IMR-90 (cell line): ENCODE measurements at regions not wholly inside any gene's neighbourhood (a gene's known extent, or its start where the extent isn't known, plus 50 kb on each side); places are given as distances from the start of the nearest gene placed in this dataset.

Source experiments
- ATAC-seq: fragments of 200-7000 bp; cut with Tn5 transposase; 2 replicates; pipeline ENCODE4 v1.9.1; 2020; ENCODE audit warnings: low read depth, mild to moderate bottlenecking, moderate library complexity
- BruUV-seq: library from RNA; stranded (reverse); fragments of 400-500 nt; replicated peaks from 2 replicates; lab custom pipeline; 2021; lab: Mats Ljungman, UMichigan
- CTCF ChIA-PET: fragments of 300-600 bp; formaldehyde crosslinking; extraction: SDS; loops from one replicate; lab custom pipeline; 2021; ENCODE audit warnings: antibody characterized with exemption; lab: Yijun Ruan, JAX
- POLR2A ChIA-PET: fragments of 300-600 bp; sonication (Branson Sonifier 250); formaldehyde crosslinking; loops from one replicate; lab custom pipeline; 2022; ENCODE audit warnings: antibody characterized with exemption; ENCODE audit not compliant: unreplicated experiment; lab: Charles Lee
- DNase-seq: peaks from one replicate; pipeline ENCODE4 v3.0.0; 2013
- H2AFZ ChIP-seq: replicated peaks from 2 replicates; pipeline ENCODE3; 2013; ENCODE audit warnings: low read length, mild to moderate bottlenecking; ENCODE audit not compliant: poor library complexity
- H2AK5ac ChIP-seq: 2 replicates; pipeline ENCODE4 v1.6.1; 2013; ENCODE audit warnings: low read depth, low read length, inconsistent platforms
- H2AK9ac ChIP-seq: replicated peaks from 2 replicates; pipeline ENCODE3; 2013; ENCODE audit warnings: mild to moderate bottlenecking, low read depth, low read length, moderate library complexity; ENCODE audit not compliant: poor library complexity
- H2BK120ac ChIP-seq: 2 replicates; pipeline ENCODE4 v1.6.1; 2013; ENCODE audit warnings: low read depth, low read length, inconsistent platforms
- H2BK15ac ChIP-seq: 3 replicates; pipeline ENCODE4 v1.6.1; 2013; ENCODE audit warnings: low read depth, low read length, inconsistent platforms
- H2BK20ac ChIP-seq: 2 replicates; pipeline ENCODE4 v1.6.1; 2013; ENCODE audit warnings: low read depth, mild to moderate bottlenecking, inconsistent platforms, low read length, moderate library complexity
- H2BK5ac ChIP-seq: 2 replicates; pipeline ENCODE4 v1.6.1; 2013; ENCODE audit warnings: mild to moderate bottlenecking, low read depth, low read length, inconsistent platforms; ENCODE audit not compliant: poor library complexity, severe bottlenecking
- H3K14ac ChIP-seq: replicated peaks from 2 replicates; pipeline ENCODE4 v1.6.1; 2013; ENCODE audit warnings: low read depth, low read length, inconsistent platforms
- H3K18ac ChIP-seq: 2 replicates; pipeline ENCODE4 v1.6.1; 2013; ENCODE audit warnings: low read depth, low read length, control low read depth
- H3K23ac ChIP-seq: 2 replicates; pipeline ENCODE4 v1.6.1; 2013; ENCODE audit warnings: low read depth, low read length, inconsistent platforms
- H3K27ac ChIP-seq: 2 replicates; pipeline ENCODE4 v1.5.1; 2013; ENCODE audit warnings: mild to moderate bottlenecking, control low read depth, low read length; ENCODE audit not compliant: insufficient read depth
- H3K27me3 ChIP-seq: 2 replicates; pipeline ENCODE4 v1.6.1; 2013; ENCODE audit warnings: low read length; ENCODE audit not compliant: control insufficient read depth, insufficient read depth
- H3K36me3 ChIP-seq: 2 replicates; pipeline ENCODE4 v1.6.1; 2013; ENCODE audit warnings: low read length, mixed read lengths; ENCODE audit not compliant: control insufficient read depth, insufficient read depth
- H3K4ac ChIP-seq: 2 replicates; pipeline ENCODE4 v1.6.1; 2013; ENCODE audit warnings: low read depth, low read length, inconsistent platforms
- H3K4me1 ChIP-seq: 2 replicates; pipeline ENCODE4 v1.6.1; 2013; ENCODE audit warnings: low read length, mixed read lengths; ENCODE audit not compliant: control insufficient read depth, insufficient read depth
- H3K4me2 ChIP-seq: 2 replicates; pipeline ENCODE4 v1.6.1; 2013; ENCODE audit warnings: low read depth, mild to moderate bottlenecking, control low read depth, low read length, moderate library complexity
- H3K4me3 ChIP-seq: 2 replicates; pipeline ENCODE4 v1.5.1; 2013; ENCODE audit warnings: low read depth, mild to moderate bottlenecking, control low read depth, low read length, moderate library complexity; ENCODE audit not compliant: insufficient read depth
- H3K56ac ChIP-seq: 2 replicates; pipeline ENCODE4 v1.6.1; 2013; ENCODE audit warnings: low read length, inconsistent platforms; ENCODE audit not compliant: insufficient read depth; ENCODE audit errors: extremely low read depth
- H3K79me1 ChIP-seq, 2 experiments: 2 replicates each; pipeline ENCODE4 v1.6.1; 2013; ENCODE audit warnings: low read length in 2 of 2, inconsistent platforms in 1 of 2, low read depth in 1 of 2
- H3K9ac ChIP-seq: 2 replicates; pipeline ENCODE4 v1.6.1; 2013; ENCODE audit warnings: low read depth, low read length, control low read depth
- H3K9me1 ChIP-seq: 2 replicates; pipeline ENCODE4 v1.6.1; 2013; ENCODE audit warnings: low read length, inconsistent platforms; ENCODE audit not compliant: insufficient read depth
- H3K9me3 ChIP-seq: 2 replicates; pipeline ENCODE4 v1.6.1; 2013; ENCODE audit warnings: low read length; ENCODE audit not compliant: control insufficient read depth, insufficient read depth
- H4K20me1 ChIP-seq: 2 replicates; pipeline ENCODE4 v1.6.1; 2013; ENCODE audit warnings: low read length, inconsistent platforms; ENCODE audit not compliant: insufficient read depth
- H4K5ac ChIP-seq: 2 replicates; pipeline ENCODE4 v1.6.1; 2013; ENCODE audit warnings: mild to moderate bottlenecking, low read depth, low read length, control low read depth
- H4K8ac ChIP-seq, 2 experiments: 2 replicates each; pipeline ENCODE4 v1.6.1; 2013; ENCODE audit warnings: low read depth in 2 of 2, low read length in 2 of 2, control low read depth in 1 of 2, inconsistent platforms in 1 of 2
- H4K91ac ChIP-seq: 2 replicates; pipeline ENCODE4 v1.6.1; 2013; ENCODE audit warnings: low read depth, low read length, inconsistent platforms; ENCODE audit not compliant: insufficient read depth
- BHLHE40 ChIP-seq: fragments of 150-350 bp; IDR thresholded peaks from 2 replicates; pipeline ENCODE4 v1.6.1; 2016; ENCODE audit warnings: mild to moderate bottlenecking, low read depth, low read length
- CEBPB ChIP-seq: IDR thresholded peaks from 2 replicates; pipeline ENCODE4 v1.6.1; 2012; ENCODE audit warnings: low read depth, low read length, improper control_type of control experiment
- CHD1 ChIP-seq: IDR thresholded peaks from 2 replicates; pipeline ENCODE4 v1.6.1; 2012; ENCODE audit warnings: low read depth, low read length, improper control_type of control experiment
- CTCF ChIP-seq: conservative IDR thresholded peaks from 2 replicates; pipeline ENCODE4 v1.5.1; 2012; ENCODE audit warnings: mild to moderate bottlenecking, low read depth, low read length, improper control_type of control experiment
- ELK1 ChIP-seq: fragments of 150-350 bp; IDR thresholded peaks from 2 replicates; pipeline ENCODE4 v1.6.1; 2016; ENCODE audit warnings: low read depth, mild to moderate bottlenecking, low read length, moderate library complexity, borderline replicate concordance
- MAFK ChIP-seq: IDR thresholded peaks from 2 replicates; pipeline ENCODE4 v1.6.1; 2012; ENCODE audit warnings: low read depth, low read length, improper control_type of control experiment
- MAZ ChIP-seq: IDR thresholded peaks from 2 replicates; pipeline ENCODE4 v1.6.1; 2012; ENCODE audit warnings: low read depth, mild to moderate bottlenecking, low read length, improper control_type of control experiment, moderate library complexity, borderline replicate concordance
- MXI1 ChIP-seq: IDR thresholded peaks from 2 replicates; pipeline ENCODE4 v1.6.1; 2012; ENCODE audit warnings: low read depth, mild to moderate bottlenecking, low read length, moderate library complexity, borderline replicate concordance
- NFE2L2 ChIP-seq: fragments of 150-350 bp; IDR thresholded peaks from 2 replicates; pipeline ENCODE4 v1.6.1; 2016; ENCODE audit warnings: low read depth, mild to moderate bottlenecking, low read length
- POLR2A ChIP-seq: IDR thresholded peaks from 2 replicates; pipeline ENCODE4 v1.6.1; 2012; ENCODE audit warnings: mild to moderate bottlenecking, low read depth, low read length
- RAD21 ChIP-seq: IDR thresholded peaks from 2 replicates; pipeline ENCODE4 v1.6.1; 2012; ENCODE audit warnings: low read length, improper control_type of control experiment
- RFX5 ChIP-seq: IDR thresholded peaks from 2 replicates; pipeline ENCODE4 v1.8.0; 2012; ENCODE audit warnings: low read depth, mild to moderate bottlenecking, low read length, moderate library complexity
- SMC3 ChIP-seq: fragments of 150-350 bp; IDR thresholded peaks from 2 replicates; pipeline ENCODE4 v1.6.1; 2016; ENCODE audit warnings: low read depth, mild to moderate bottlenecking, antibody characterized with exemption, low read length, moderate library complexity
- USF2 ChIP-seq: fragments of 150-350 bp; IDR thresholded peaks from 2 replicates; pipeline ENCODE4 v1.6.1; 2017; ENCODE audit warnings: mild to moderate bottlenecking, antibody characterized with exemption, low read length, low read depth
- WGBS, 2 experiments: methylation state at CpG; one replicate each; pipeline versions ENCODE4 v1.1.5 to v1.1.7; 2013; ENCODE audit warnings: missing lambda C conversion rate in 2 of 2; ENCODE audit not compliant: insufficient read length in 1 of 2; ENCODE audit errors: extremely low coverage in 2 of 2; 5-methylcytosine and 5-hydroxymethylcytosine counted together
- dilution Hi-C: fragments of 300-500 bp; cut with HindIII; formaldehyde crosslinking; loops from one replicate; pipeline ENCODE4 v1.14.3; 2018; ENCODE audit warnings: low sequenced_read_pairs; ENCODE audit not compliant: unreplicated experiment
- in situ Hi-C: fragments of 300-500 bp; cut with MboI; formaldehyde crosslinking; loops from 3 replicates; pipeline ENCODE4 v1.14.3; 2019; ENCODE audit warnings: low sequenced_read_pairs, inconsistent platforms, mixed read lengths
- intact Hi-C: fragments of 100-400 bp; cut with micrococcal nuclease; formaldehyde crosslinking; loops from 2 replicates; pipeline ENCODE4 v1.10.0; 2022

GRCh38 chr9:36728651-36729520 lies 156.2 kb downstream of the MELK start:
- in situ Hi-C loops, result loop anchor here (10.0 kb wide), 1 partner anchor 324 kb away; the partner anchor contains the start of gene RNF38
- intact Hi-C loops, result loop anchor here (1.0 to 2.0 kb wide), 5 partner anchors 96 to 322 kb away; no protein-coding TSS in a partner anchor
- WGBS, 2 experiments, result no CpG with 5 or more reads among the region's 5 CpGs
- TF ChIP-seq MXI1 (no peak), RFX5 (no peak), ELK1 (no peak), RAD21 (peak; percentile 92), USF2 (no peak), CTCF (peak; percentile 83), MAFK (no peak), BHLHE40 (no peak), POLR2A (0 out of 2 replicates have a peak, but pooled peaks have one; percentile 46), CHD1 (no peak), NFE2L2 (no peak), CEBPB (no peak), SMC3 (peak; percentile 82), MAZ (no peak)

More at GRCh38 chr9:36728651-36729520, 156.2 kb downstream of the MELK start:
- Histone ChIP-seq H3K27ac (no peak overlapping the region), H3K9ac (no peak overlapping the region), H3K79me1 (no peaks in the 10 kb centered on the region), H2BK15ac (no peak overlapping the region), H3K9me3 (no peaks in the 10 kb centered on the region), H3K4me3 (no peak overlapping the region), H2BK20ac (no peak overlapping the region), H2AFZ (no peak overlapping the region), H3K36me3 (no peaks in the 10 kb centered on the region), H4K5ac (no peak overlapping the region), H3K4me1 (no peaks in the 10 kb centered on the region), H3K23ac (no peak overlapping the region), H2AK9ac (peak overlapping the region; percentile 15), H4K20me1 (no peaks in the 10 kb centered on the region), H3K9me1 (no peaks in the 10 kb centered on the region), H3K18ac (no peak overlapping the region), H2BK120ac (no peak overlapping the region), H3K14ac (no peak overlapping the region), H4K8ac (no peak overlapping the region), H2BK5ac (no peak overlapping the region), H4K91ac (no peak overlapping the region), H3K56ac (no peak overlapping the region), H3K4me2 (no peak overlapping the region), H3K4ac (no peak overlapping the region), H2AK5ac (no peak overlapping the region), H3K27me3 (no peaks in the 10 kb centered on the region; the same call in 1 of the 2 replicates)
- peak; percentile 91 for ATAC-seq
- BruUV-seq, result no TSS peak
- ChIA-PET CTCF (interaction anchor here (0.6 to 1.6 kb wide), 9 partner anchors 27 to 322 kb away, joined by 3 to 11 read pairs (median 3); no protein-coding TSS in a partner anchor), POLR2A (no interaction called here)
- DNase-seq, result peak; percentile 78
- dilution Hi-C loops, result no loop called here
